ENCODE measurements at regions not wholly inside any gene's neighbourhood (a gene's known extent, or its start where the extent isn't known, plus 50 kb on each side); places are given as distances from the start of the nearest gene placed in this dataset.

DNA sequence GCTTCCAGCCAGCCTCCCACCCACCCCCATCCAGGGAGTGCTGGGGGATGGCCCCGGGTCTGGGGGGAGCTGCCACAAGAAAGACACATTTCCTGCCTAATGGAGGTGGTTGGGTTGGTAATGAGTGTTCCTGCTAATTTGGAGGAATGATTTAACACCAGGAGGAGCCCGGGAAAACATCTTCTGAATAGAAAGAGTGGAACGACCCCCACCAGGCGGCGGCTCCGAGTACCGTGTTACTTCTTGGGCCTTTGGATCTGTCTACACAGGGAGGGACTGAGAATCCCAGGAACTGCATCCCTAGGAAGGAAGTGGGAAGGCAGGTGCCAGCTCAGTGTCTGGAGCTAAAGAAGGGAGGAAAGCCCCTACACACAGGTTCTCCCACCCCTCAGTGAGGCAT, 64.6 kb downstream of the TSPAN17 start:
- H3K4me1 Mint-ChIP-seq, result no peaks in the 10 kb centered on the region
- no peak for ATAC-seq (replicated peaks; ENCODE audit: extremely low read depth, poor library complexity, severe bottlenecking)
- no peak for DNase-seq (ENCODE audit: low spot score in 2 of 2)
- peaks cover 5% of the 10 kb centered on the region for H3K36me3 Mint-ChIP-seq (ENCODE audit: insufficient read depth)
- no peak overlapping the region for H3K4me3 Mint-ChIP-seq
- H3K9me3 Mint-ChIP-seq, result no peaks in the 10 kb centered on the region
- no peak overlapping the region for H3K27ac Mint-ChIP-seq (ENCODE audit: low read depth)
- H3K27me3 Mint-ChIP-seq, result peaks cover 86% of the 10 kb centered on the region

DNA sequence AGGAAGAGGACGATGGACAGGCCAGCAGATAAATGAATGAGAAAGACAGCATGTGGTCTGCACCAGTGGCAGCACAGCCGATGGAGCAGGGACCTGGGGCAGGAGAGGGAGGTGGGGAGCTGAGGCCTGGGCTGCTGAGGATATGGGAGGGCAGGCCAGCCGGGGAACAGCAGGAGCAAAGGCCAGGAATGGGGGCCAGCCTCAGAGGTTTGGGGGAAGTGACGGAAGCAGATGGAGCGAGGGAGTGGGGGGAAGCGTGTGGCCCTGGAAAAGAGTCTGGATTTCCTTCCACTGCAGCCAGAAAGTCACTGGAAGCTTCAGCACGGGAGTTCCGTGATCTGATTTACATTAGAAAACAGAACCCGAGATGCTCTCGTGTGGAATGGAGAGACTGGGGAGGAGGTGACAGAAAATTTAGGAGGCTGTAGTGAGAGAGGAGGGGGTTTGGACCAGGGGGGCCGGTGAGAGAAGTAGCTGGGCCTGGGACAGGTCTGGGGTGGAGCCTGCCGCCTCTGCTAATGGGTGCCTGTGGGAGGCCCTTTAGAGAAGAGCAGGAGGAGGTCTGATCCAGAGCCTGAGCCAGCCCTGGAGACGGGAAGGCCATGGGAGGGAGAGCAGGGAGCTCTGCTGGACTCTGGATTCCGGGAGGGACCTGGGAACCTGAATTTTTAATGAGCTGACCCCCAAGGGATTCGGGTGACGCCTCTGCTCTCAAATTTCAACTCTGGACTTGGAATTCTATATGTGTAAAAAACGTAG, 65.4 kb downstream of the TSPAN17 start:
- Mint-ChIP-seq H3K36me3 (ENCODE audit: insufficient read depth) (peaks cover 5% of the 10 kb centered on the region), H3K4me1 (no peaks in the 10 kb centered on the region), H3K27ac (ENCODE audit: low read depth) (no peak overlapping the region), H3K4me3 (no peak overlapping the region), H3K9me3 (no peaks in the 10 kb centered on the region), H3K27me3 (peaks cover 94% of the 10 kb centered on the region)
- no peak for DNase-seq (ENCODE audit: low spot score in 2 of 2)
- ATAC-seq (replicated peaks; ENCODE audit: extremely low read depth, poor library complexity, severe bottlenecking), result no peak

DNA sequence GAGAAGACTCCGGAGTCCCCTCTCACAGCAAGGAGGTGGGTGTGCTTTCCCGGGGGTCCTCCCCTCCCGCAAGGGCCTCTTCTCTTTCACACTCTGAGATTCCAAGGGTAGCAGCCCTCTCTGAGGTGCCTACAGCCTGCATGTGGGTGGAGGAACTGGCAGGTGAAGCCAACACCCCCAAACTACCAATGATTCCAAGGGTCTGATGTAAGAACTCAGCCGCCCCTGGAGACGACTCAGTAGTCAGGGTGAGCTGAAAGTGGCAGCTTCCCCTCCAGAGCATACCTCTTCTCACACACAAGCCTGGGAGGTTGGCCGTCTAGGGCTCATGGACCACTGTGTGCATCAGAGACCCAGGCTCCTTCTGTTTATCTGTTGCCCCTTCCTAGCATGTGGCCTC, 66.1 kb downstream of the TSPAN17 start:
- Mint-ChIP-seq H3K27me3 (peaks cover 100% of the 10 kb centered on the region), H3K4me3 (no peak overlapping the region), H3K4me1 (no peaks in the 10 kb centered on the region), H3K36me3 (ENCODE audit: insufficient read depth) (peaks cover 5% of the 10 kb centered on the region), H3K9me3 (no peaks in the 10 kb centered on the region), H3K27ac (ENCODE audit: low read depth) (no peak overlapping the region)
- DNase-seq (ENCODE audit: low spot score in 2 of 2) (no peak), ATAC-seq (replicated peaks; ENCODE audit: extremely low read depth, poor library complexity, severe bottlenecking) (no peak)

DNA sequence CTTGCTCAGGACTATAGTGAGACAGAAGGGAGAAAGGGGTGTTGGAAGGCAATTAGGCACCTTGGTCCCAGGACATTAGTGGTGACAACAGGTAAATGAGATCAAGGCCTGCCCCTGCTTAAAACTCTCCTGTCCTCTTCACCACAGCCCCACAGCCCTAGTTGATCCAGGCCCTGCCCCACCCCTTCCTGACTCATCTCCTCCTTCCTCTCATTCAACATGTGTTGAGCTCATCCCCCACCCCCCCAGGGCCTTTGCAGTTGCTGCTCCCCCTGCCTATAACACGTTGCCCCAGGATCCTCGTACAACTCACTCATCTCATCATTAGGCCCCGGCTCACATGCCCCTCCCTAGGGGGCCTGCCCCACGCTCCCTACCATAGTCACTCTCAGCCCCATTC, 66.8 kb downstream of the TSPAN17 start:
- H3K4me1 Mint-ChIP-seq, result no peaks in the 10 kb centered on the region
- H3K4me3 Mint-ChIP-seq, result no peak overlapping the region
- DNase-seq (ENCODE audit: low spot score in 2 of 2), result no peak
- no peak overlapping the region for H3K27ac Mint-ChIP-seq (ENCODE audit: low read depth)
- peaks cover 5% of the 10 kb centered on the region for H3K36me3 Mint-ChIP-seq (ENCODE audit: insufficient read depth)
- peaks cover 100% of the 10 kb centered on the region for H3K27me3 Mint-ChIP-seq
- no peaks in the 10 kb centered on the region for H3K9me3 Mint-ChIP-seq
- no peak for ATAC-seq (replicated peaks; ENCODE audit: extremely low read depth, poor library complexity, severe bottlenecking)

DNA sequence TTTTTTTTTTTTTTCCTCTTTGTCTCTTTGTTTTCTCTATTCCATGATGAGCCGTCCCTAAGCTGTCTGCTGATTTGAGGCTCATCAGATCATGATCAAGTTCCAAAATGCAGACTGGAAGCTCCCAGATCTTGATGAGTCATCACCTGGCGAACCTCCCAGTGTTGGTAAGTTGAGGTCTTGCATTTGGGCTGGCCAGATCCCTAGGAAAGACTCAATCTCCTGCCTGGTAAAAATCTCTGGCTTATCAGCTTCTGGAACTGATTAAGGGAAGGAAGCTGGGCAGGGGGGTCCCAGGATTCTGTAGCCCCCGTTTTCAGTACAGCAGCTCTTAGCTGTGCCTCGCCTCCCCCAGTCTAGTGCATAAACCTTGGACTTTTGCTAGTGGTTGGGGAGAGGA, 69.0 kb downstream of the TSPAN17 start:
- H3K4me1 Mint-ChIP-seq, result no peaks in the 10 kb centered on the region
- H3K9me3 Mint-ChIP-seq, result no peaks in the 10 kb centered on the region
- H3K27ac Mint-ChIP-seq (ENCODE audit: low read depth), result no peak overlapping the region
- DNase-seq (ENCODE audit: low spot score in 2 of 2), result no peak
- no peak for ATAC-seq (replicated peaks; ENCODE audit: extremely low read depth, poor library complexity, severe bottlenecking)
- peaks cover 89% of the 10 kb centered on the region for H3K27me3 Mint-ChIP-seq
- peaks cover 5% of the 10 kb centered on the region for H3K36me3 Mint-ChIP-seq (ENCODE audit: insufficient read depth)
- H3K4me3 Mint-ChIP-seq, result no peak overlapping the region

DNA sequence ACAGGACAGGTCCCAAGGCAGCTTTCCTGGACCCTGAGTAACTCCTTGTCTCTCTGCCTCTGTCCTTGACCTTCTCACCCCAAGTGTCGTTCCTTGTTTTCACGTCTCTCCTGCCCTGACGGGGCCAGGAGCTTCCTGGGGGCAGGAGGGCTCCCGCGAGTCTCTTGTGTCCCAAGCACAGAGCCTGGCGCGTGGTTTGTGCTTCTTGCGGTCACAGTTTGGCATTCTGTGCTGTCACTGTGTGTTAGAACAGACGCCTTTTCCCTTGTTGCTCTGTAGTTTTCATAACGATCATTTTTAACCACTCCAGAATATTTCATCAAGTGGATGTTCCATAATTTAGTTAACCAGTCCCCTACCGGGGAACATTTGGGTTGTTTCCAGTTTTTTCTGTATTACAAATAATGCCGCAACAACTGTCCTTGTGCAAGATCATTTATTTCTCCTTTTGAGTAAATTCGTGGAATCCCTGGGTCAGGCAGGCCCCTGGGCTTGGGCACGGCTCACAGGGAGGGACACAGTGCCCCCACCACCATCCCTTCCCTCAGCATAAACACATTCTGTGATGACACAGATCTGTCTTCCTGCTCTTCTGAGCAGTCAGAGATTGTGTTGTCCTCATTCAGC, 71.9 kb downstream of the TSPAN17 start:
- no peak overlapping the region for H3K4me3 Mint-ChIP-seq
- H3K36me3 Mint-ChIP-seq (ENCODE audit: insufficient read depth), result peaks cover 6% of the 10 kb centered on the region
- H3K4me1 Mint-ChIP-seq, result peaks cover 16% of the 10 kb centered on the region
- ATAC-seq (replicated peaks; ENCODE audit: extremely low read depth, poor library complexity, severe bottlenecking) (no peak), DNase-seq (ENCODE audit: low spot score in 2 of 2) (no peak)
- H3K9me3 Mint-ChIP-seq, result no peaks in the 10 kb centered on the region
- peaks cover 67% of the 10 kb centered on the region for H3K27me3 Mint-ChIP-seq
- no peak overlapping the region for H3K27ac Mint-ChIP-seq (ENCODE audit: low read depth)

DNA sequence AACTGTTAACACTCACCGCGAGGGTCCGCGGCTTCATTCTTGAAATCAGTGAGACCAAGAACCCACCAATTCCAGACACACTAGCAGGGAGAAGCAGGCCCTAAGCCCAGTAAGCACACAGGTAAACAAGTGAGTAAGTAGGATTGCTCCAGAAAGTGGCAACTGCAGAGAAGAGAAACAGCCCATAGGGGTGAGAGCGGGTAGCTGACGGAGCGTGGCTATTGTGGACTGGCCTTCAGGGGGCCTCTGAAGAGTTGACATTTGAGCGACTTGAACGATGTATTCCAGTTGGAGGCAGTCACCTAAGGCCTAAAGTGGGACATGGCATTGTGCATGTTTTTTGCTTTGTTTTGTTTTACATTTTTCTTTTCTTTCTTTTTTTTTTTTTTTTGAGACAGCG, 74.2 kb downstream of the TSPAN17 start:
- H3K27me3 Mint-ChIP-seq, result peaks cover 53% of the 10 kb centered on the region
- ATAC-seq (replicated peaks; ENCODE audit: extremely low read depth, poor library complexity, severe bottlenecking) (no peak), DNase-seq (ENCODE audit: low spot score in 2 of 2) (no peak)
- no peak overlapping the region for H3K27ac Mint-ChIP-seq (ENCODE audit: low read depth)
- H3K9me3 Mint-ChIP-seq, result no peaks in the 10 kb centered on the region
- peaks cover 21% of the 10 kb centered on the region for H3K4me1 Mint-ChIP-seq
- H3K36me3 Mint-ChIP-seq (ENCODE audit: insufficient read depth), result peaks cover 2% of the 10 kb centered on the region
- no peak overlapping the region for H3K4me3 Mint-ChIP-seq

DNA sequence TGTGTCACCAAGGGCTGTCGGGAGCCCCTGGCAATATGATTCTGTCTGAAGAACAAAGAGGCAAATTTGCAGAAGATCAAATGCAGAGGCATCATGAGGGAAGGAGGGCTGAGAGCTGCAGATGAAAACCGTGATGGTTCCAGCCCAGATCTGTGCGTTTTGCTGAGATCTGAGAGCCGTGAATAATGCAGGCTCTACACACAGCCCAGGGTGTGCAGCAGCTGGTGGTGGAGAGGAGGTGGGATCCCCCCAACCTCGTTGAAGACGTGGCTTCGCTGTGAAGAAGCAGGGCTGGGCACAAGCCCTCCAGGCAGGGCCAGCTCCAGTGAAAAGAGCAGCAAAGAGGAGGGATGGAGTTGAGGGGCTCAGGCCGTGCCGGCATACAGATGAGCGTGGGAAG, 75.5 kb downstream of the TSPAN17 start:
- Mint-ChIP-seq H3K36me3 (ENCODE audit: insufficient read depth) (peaks cover 2% of the 10 kb centered on the region), H3K4me3 (no peak overlapping the region), H3K9me3 (no peaks in the 10 kb centered on the region), H3K27ac (ENCODE audit: low read depth) (no peak overlapping the region), H3K27me3 (peaks cover 53% of the 10 kb centered on the region), H3K4me1 (peaks cover 21% of the 10 kb centered on the region)
- ATAC-seq (replicated peaks; ENCODE audit: extremely low read depth, poor library complexity, severe bottlenecking), result no peak
- DNase-seq (ENCODE audit: low spot score in 2 of 2), result no peak

DNA sequence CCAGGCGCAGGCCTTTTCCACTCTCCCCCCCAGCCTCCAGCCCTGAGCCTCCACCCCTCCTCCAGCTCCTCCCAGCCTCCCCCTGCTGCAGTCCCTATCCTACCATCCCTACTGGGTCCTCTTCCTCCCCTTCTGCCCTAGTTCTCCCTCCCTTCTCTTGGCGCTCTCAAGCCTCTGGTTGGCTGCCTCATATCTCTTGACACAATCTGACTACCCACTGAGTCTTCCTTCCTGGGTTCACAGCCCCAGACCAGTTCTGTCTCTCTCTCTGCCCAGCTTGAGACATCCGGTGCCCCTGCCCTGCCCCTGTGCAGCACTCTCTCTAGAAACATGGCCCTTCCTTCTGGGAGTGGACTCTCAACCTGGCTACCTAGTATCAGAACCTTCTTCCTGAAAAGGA, 76.2 kb downstream of the TSPAN17 start:
- Mint-ChIP-seq H3K4me1 (peaks cover 21% of the 10 kb centered on the region), H3K36me3 (ENCODE audit: insufficient read depth) (peaks cover 2% of the 10 kb centered on the region), H3K4me3 (peak overlapping the region; percentile 55), H3K9me3 (no peaks in the 10 kb centered on the region), H3K27ac (ENCODE audit: low read depth) (peak overlapping the region; percentile 32), H3K27me3 (peaks cover 53% of the 10 kb centered on the region)
- ATAC-seq (replicated peaks; ENCODE audit: extremely low read depth, poor library complexity, severe bottlenecking) (peak; percentile 67), DNase-seq (ENCODE audit: low spot score in 2 of 2) (no peak)

DNA sequence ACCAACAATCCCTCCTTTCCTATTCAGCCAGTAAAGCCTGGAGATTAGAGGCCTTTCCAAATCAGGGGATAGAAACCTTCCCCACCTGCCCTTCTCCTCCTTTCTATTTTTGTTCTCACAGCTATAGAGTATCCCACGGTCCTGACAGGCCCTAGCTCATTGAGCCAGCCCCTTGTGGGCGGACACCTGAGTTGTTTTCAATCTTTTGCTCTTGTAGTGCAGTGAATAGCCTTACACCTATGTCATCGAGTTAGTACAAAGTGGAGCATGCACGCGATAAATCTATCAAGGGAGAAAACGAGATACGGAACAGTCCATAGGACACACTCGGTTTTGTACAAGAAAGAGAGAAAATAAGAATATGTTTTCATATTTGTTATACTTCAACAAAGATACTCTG, 77.2 kb downstream of the TSPAN17 start:
- Mint-ChIP-seq H3K4me3 (no peak overlapping the region), H3K9me3 (no peaks in the 10 kb centered on the region), H3K27me3 (peaks cover 53% of the 10 kb centered on the region), H3K36me3 (ENCODE audit: insufficient read depth) (peaks cover 2% of the 10 kb centered on the region), H3K4me1 (peaks cover 21% of the 10 kb centered on the region), H3K27ac (ENCODE audit: low read depth) (no peak overlapping the region)
- DNase-seq (ENCODE audit: low spot score in 2 of 2), result no peak
- ATAC-seq (replicated peaks; ENCODE audit: extremely low read depth, poor library complexity, severe bottlenecking), result no peak

DNA sequence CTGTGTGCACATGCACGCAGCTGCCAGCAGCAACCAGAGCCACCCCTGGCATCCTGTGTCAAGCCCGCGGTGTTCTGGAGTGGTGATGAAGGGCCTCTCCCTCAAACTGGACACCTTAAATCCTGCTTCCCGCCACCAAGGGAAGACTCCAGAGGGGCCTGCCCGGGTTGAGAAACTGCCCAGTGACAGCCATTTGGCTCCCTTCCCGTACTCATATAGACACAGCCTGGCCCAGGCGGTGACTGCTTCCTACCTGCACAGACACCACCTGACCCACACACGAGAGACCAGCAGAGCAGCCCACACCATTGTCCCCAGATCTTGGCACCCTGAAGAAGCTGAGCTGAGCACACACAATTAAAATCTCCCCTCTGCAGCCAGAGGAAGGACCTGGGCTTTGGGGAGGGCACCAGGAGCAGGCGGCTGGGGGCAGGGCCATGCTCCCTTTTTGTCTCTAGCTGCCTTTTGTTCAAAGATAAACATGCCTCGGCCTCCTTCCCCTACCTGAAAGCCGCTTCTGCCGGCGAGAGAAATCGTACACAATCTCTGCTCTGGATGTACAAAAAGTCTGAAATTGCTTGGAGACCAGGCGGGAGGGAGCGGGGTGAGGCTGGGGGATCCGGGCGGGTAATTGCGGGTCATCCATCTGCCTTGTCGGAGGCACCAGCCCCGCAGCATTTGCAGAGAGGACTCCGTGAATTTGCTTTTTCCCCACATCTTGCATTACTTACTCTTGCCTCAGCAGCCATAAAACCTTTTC, 78.4 kb downstream of the TSPAN17 start:
- H3K36me3 Mint-ChIP-seq (ENCODE audit: insufficient read depth), result peaks cover 2% of the 10 kb centered on the region
- peaks cover 59% of the 10 kb centered on the region for H3K27me3 Mint-ChIP-seq
- ATAC-seq (replicated peaks; ENCODE audit: extremely low read depth, poor library complexity, severe bottlenecking) (no peak), DNase-seq (ENCODE audit: low spot score in 2 of 2) (no peak)
- no peak overlapping the region for H3K4me3 Mint-ChIP-seq
- no peaks in the 10 kb centered on the region for H3K9me3 Mint-ChIP-seq
- H3K27ac Mint-ChIP-seq (ENCODE audit: low read depth), result no peak overlapping the region
- peaks cover 21% of the 10 kb centered on the region for H3K4me1 Mint-ChIP-seq

DNA sequence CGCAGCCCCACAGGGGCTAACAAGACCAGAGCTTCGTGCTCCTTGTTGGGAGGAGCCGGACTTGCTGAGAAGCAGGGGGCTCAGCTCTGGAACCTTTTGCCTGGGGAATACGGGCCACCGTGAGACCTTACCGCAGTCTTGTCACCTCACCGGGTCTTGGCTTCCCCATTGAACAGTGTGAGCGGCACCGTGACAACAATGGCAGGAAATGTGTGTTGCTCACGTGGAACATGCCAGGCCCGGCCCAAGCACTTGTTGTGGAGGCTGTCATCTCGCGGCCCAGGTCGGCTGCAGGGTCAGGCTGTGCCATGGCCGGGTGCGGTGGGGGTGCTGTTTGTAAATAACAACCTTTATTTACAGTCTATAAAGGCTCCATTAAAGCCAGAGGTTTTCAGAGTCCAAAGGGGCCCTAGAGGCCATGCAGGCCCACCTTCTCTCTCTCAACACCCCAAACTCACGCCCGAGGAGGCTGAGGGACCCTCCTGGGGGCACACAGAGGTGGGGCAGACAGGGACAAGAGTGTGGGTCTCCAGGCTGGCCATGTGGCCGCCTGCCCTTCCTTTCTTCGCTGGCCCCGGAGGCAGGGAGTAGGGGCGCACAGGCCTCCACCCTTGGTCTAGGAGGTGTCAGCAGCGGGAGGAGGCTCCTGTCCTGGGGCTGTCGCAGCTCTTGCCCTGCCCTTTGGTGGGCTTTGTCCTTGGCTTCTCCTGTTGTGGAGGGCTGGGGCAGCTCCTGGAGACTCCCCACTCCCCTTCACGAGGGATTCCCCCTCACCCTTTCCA, 79.7 kb downstream of the TSPAN17 start:
- Mint-ChIP-seq H3K4me3 (no peak overlapping the region), H3K27me3 (peaks cover 60% of the 10 kb centered on the region), H3K27ac (ENCODE audit: low read depth) (no peak overlapping the region), H3K9me3 (no peaks in the 10 kb centered on the region), H3K36me3 (ENCODE audit: insufficient read depth) (peaks cover 2% of the 10 kb centered on the region), H3K4me1 (peaks cover 21% of the 10 kb centered on the region)
- ATAC-seq (replicated peaks; ENCODE audit: extremely low read depth, poor library complexity, severe bottlenecking) (no peak), DNase-seq (ENCODE audit: low spot score in 2 of 2) (no peak)

Data from central memory CD8-positive, alpha-beta T cell (primary cell).